T-helper 2 cell treated with Interferon-gamma antibody and Interleukin-4, amounts not matched to agents 5 μg/mL and 100 μg/mL, for 36 hours (primary cell): ENCODE measurements at regions not wholly inside any gene's neighbourhood (a gene's known extent, or its start where the extent isn't known, plus 50 kb on each side); places are given as distances from the start of the nearest gene placed in this dataset.

Experiments
- DNase-seq: peaks from one replicate; pipeline ENCODE4 v3.0.0; 2021; ENCODE audit warnings: low spot score
- H3K27ac Mint-ChIP-seq: one replicate; pipeline ENCODE4 v1.8.0; 2021; ENCODE audit warnings: mild to moderate bottlenecking, mixed read lengths
- H3K27me3 Mint-ChIP-seq: one replicate; pipeline ENCODE4 v1.8.0; 2021; ENCODE audit warnings: low read depth, mixed read lengths
- H3K36me3 Mint-ChIP-seq: one replicate; pipeline ENCODE4 v1.8.0; 2021; ENCODE audit warnings: low read depth, mixed read lengths
- H3K4me1 Mint-ChIP-seq: one replicate; pipeline ENCODE4 v1.8.0; 2021; ENCODE audit warnings: low read depth, mixed read lengths
- H3K4me3 Mint-ChIP-seq: one replicate; pipeline ENCODE4 v1.8.0; 2022; ENCODE audit warnings: mild to moderate bottlenecking, moderate library complexity, mixed read lengths
- H3K9me3 Mint-ChIP-seq: one replicate; pipeline ENCODE4 v1.8.0; 2021; ENCODE audit warnings: mixed read lengths

DNA sequence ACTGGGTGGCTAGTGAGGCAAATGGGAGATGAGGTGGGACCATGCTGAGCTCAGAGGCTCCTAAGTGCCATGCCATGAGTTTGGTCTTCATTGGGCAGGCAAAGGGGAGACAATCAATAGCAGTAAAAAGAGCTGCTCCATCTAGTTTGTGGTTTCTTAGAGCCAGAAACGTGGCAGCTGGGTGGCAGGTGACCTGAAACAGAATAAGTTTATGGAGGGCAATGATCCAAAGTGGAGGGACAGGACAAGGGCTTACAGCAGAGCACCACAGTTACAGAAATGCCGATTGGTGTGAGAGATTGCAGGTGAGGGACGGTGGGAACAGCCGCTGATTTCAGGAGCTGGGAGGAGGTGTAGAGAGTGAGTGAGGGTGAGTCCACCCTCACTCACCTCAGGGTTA is 237.0 kb downstream of the LPIN1 start:
- DNase-seq = no peak
- Mint-ChIP-seq H3K27me3 (no peaks in the 10 kb centered on the region), H3K4me1 (no peaks in the 10 kb centered on the region), H3K36me3 (no peaks in the 10 kb centered on the region), H3K9me3 (peaks cover 5% of the 10 kb centered on the region), H3K4me3 (no peak overlapping the region), H3K27ac (no peak overlapping the region)

DNA sequence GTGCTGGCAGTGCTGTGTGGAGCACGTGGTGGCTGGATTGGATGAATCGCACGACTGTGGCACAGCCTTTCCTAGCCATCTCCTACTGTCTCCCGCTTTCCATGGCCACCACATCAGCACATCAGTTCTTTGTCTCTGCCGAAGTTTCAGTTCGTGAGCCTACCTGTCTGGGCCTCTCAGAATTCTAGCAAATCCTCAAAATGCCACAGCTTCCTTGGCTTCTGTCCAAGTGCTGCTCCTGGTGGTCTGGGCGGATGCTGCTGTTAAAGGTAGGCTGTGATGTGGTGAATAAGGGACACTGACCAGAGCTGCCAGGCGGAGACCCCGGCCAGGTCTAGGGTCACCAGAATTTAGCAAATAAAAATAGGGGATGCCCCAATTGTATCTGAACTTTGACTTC is 237.4 kb downstream of the LPIN1 start:
- DNase-seq = no peak
- Mint-ChIP-seq H3K36me3 (no peaks in the 10 kb centered on the region), H3K9me3 (peaks cover 5% of the 10 kb centered on the region), H3K27ac (no peak overlapping the region), H3K4me3 (no peak overlapping the region), H3K4me1 (no peaks in the 10 kb centered on the region), H3K27me3 (no peaks in the 10 kb centered on the region)

GRCh38 chr2:11984316-11985158 is 238.1 kb downstream of the LPIN1 start:
- Mint-ChIP-seq H3K27ac (no peak overlapping the region), H3K4me1 (no peaks in the 10 kb centered on the region), H3K4me3 (no peak overlapping the region), H3K9me3 (peaks cover 5% of the 10 kb centered on the region), H3K36me3 (no peaks in the 10 kb centered on the region), H3K27me3 (no peaks in the 10 kb centered on the region)
- DNase-seq = no peak

DNA sequence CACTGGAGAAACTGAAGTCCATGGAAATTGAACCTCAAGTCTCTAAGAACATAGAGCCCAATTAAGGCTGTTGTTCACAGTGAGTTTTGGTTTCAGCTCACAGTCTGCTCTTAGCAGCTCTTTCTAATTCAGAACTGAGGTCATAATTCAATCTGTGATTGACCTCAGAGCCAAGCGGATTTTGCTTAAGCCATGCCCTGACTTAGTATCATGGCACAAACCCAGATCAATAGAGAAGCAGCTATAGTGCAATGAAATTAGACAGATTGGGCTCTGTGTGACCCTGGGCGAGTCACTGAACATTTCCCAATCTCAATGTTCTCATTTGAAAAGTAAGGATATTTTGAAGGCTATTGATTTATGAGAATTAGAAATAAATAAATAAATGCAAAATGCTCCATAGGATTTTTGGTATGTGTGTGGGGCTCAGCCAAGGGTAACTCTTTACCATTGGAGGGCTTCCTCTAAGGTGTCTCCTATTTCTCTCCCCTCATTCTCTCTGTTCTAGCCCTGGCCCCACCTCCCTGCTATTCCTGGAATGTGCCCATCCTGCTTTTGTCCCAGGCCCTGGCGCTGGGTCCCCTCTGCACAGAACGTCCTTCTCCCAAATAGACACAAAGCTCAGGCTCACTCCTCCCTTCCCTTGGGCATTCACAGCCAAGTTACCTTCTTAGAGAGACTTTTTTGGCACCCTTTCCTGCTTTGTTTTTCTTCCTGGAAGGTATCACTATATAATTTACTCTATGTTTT is 239.6 kb downstream of the LPIN1 start:
- no peak overlapping the region for H3K4me3 Mint-ChIP-seq
- no peak for DNase-seq
- no peaks in the 10 kb centered on the region for H3K27me3 Mint-ChIP-seq
- H3K27ac Mint-ChIP-seq = no peak overlapping the region
- no peaks in the 10 kb centered on the region for H3K36me3 Mint-ChIP-seq
- H3K4me1 Mint-ChIP-seq = no peaks in the 10 kb centered on the region
- peaks cover 5% of the 10 kb centered on the region for H3K9me3 Mint-ChIP-seq

DNA sequence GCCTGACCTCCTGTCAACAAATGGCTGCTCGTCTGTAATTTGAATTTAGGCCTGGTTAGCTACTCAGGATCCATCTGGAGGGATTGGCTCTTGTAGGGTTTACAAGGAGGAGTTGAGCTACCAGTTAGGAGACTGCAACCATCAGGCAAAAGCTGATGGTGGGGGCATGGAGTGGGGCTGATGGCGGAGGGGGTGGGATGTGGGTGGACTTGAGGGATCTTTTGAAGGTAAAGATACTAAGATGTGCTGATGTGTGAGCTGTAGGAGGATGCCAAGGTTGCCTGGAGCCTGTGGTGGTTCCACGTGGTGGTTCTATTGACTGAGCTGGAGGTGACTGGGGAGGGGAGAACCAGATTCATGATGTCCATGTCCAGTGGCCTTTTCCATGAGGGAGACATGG is 240.7 kb downstream of the LPIN1 start:
- Mint-ChIP-seq H3K27me3 (no peaks in the 10 kb centered on the region), H3K4me3 (no peak overlapping the region), H3K36me3 (no peaks in the 10 kb centered on the region), H3K27ac (no peak overlapping the region), H3K9me3 (no peaks in the 10 kb centered on the region), H3K4me1 (no peaks in the 10 kb centered on the region)
- no peak for DNase-seq

DNA sequence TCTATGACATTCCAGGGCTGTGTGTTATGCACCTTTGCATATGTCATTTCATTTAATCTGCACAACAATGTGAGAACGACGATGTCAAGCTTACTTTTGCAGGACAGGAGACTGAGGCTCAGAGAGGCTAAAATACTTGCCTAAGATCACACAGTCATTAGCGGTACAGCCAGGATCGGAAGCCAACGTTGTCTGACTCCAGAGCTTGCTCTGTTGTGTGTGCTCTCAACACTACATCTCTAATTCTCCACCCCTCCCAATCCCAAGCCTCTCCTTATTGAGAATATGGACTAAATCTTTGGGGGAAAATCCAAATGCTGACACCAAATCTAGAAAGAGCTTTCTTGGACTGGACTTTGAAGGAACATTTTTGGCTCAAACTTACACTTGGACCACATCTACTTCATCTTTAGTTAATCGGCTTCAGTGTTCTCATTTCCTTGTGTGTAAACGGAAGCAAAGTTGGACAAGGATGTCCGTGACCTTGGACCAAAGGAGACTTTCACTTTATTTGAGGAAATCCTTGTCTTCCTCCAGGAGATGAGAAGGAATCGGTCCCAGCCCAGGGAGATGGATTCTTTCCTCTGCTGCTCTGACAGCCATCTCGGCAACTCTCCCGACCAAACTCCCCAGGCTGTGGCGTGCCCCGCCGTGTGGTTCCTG is 242.4 kb downstream of the LPIN1 start:
- Mint-ChIP-seq H3K4me1 (no peaks in the 10 kb centered on the region), H3K27me3 (no peaks in the 10 kb centered on the region), H3K36me3 (no peaks in the 10 kb centered on the region), H3K27ac (no peak overlapping the region), H3K4me3 (no peak overlapping the region), H3K9me3 (no peaks in the 10 kb centered on the region)
- no peak for DNase-seq

GRCh38 chr2:11989354-11989703 is 242.9 kb downstream of the LPIN1 start:
- H3K27ac Mint-ChIP-seq = no peak overlapping the region
- no peak for DNase-seq
- H3K4me3 Mint-ChIP-seq = no peak overlapping the region
- no peaks in the 10 kb centered on the region for H3K27me3 Mint-ChIP-seq
- H3K36me3 Mint-ChIP-seq = no peaks in the 10 kb centered on the region
- H3K9me3 Mint-ChIP-seq = no peaks in the 10 kb centered on the region
- H3K4me1 Mint-ChIP-seq = no peaks in the 10 kb centered on the region

- no peak for DNase-seq
- Mint-ChIP-seq H3K9me3 (no peaks in the 10 kb centered on the region), H3K4me3 (no peak overlapping the region), H3K36me3 (no peaks in the 10 kb centered on the region), H3K4me1 (no peaks in the 10 kb centered on the region), H3K27me3 (no peaks in the 10 kb centered on the region), H3K27ac (no peak overlapping the region)
Measured at GRCh38 chr2:11990576-11990975, 244.1 kb downstream of the LPIN1 start.

DNA sequence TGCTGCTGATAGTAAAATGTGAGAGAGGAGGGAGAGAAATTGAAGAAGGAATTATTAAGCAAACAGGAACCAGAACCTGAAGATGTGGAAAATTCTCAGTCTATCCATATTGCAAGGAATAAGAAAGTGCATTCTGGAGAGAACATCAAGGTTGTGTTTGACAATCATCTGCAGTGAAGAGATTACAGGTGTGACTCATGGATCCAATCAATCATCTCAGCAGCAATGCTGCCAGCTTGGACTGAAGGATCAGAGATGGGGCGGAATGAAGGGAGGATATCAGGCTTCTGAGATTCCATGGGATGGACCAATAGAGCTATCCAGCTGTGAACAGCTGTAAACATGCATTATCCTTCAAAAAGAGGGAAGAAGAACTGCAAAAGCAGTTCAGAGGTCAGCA is 247.3 kb downstream of the LPIN1 start:
- DNase-seq = no peak
- no peak overlapping the region for H3K27ac Mint-ChIP-seq
- no peaks in the 10 kb centered on the region for H3K4me1 Mint-ChIP-seq
- H3K27me3 Mint-ChIP-seq = no peaks in the 10 kb centered on the region
- no peaks in the 10 kb centered on the region for H3K9me3 Mint-ChIP-seq
- H3K4me3 Mint-ChIP-seq = no peak overlapping the region
- H3K36me3 Mint-ChIP-seq = no peaks in the 10 kb centered on the region

DNA sequence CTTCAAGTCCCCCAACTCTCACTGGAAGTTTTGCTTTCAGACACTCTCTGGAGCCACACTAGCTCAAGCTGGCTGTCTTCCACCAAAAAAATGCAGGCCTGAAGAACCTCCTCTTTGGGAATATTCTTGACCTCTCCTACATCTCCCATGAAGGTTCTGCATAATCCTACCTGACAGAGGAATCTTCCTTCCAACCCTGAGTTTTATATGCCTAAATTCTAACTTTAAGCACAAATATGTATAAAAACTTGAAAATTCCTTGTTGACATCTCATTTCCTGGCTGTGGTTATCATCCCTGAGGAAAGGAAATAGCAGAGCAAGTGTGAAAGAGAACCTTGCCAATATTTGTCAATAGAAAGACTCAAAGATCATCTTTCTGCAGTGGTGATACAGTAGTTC is 249.0 kb downstream of the LPIN1 start:
- Mint-ChIP-seq H3K9me3 (no peaks in the 10 kb centered on the region), H3K27ac (no peak overlapping the region), H3K4me1 (no peaks in the 10 kb centered on the region), H3K4me3 (no peak overlapping the region), H3K27me3 (no peaks in the 10 kb centered on the region), H3K36me3 (no peaks in the 10 kb centered on the region)
- DNase-seq = no peak

GRCh38 chr2:11996618-11997017 is 250.2 kb downstream of the LPIN1 start:
- no peak for DNase-seq
- H3K4me1 Mint-ChIP-seq = no peaks in the 10 kb centered on the region
- no peaks in the 10 kb centered on the region for H3K36me3 Mint-ChIP-seq
- H3K27me3 Mint-ChIP-seq = peaks cover 6% of the 10 kb centered on the region
- H3K4me3 Mint-ChIP-seq = no peak overlapping the region
- no peak overlapping the region for H3K27ac Mint-ChIP-seq
- H3K9me3 Mint-ChIP-seq = no peaks in the 10 kb centered on the region

- H3K9me3 Mint-ChIP-seq = no peaks in the 10 kb centered on the region
- H3K27ac Mint-ChIP-seq = no peak overlapping the region
- H3K36me3 Mint-ChIP-seq = no peaks in the 10 kb centered on the region
- H3K27me3 Mint-ChIP-seq = peaks cover 9% of the 10 kb centered on the region
- no peak for DNase-seq
- no peak overlapping the region for H3K4me3 Mint-ChIP-seq
- H3K4me1 Mint-ChIP-seq = no peaks in the 10 kb centered on the region
Measured at GRCh38 chr2:11997142-11997541, 250.7 kb downstream of the LPIN1 start.

- Mint-ChIP-seq H3K4me1 (no peaks in the 10 kb centered on the region), H3K27me3 (peaks cover 14% of the 10 kb centered on the region), H3K27ac (no peak overlapping the region), H3K9me3 (no peaks in the 10 kb centered on the region), H3K4me3 (no peak overlapping the region), H3K36me3 (no peaks in the 10 kb centered on the region)
- no peak for DNase-seq
Measured at GRCh38 chr2:11998218-11998617, 251.8 kb downstream of the LPIN1 start.

- no peak overlapping the region for H3K4me3 Mint-ChIP-seq
- no peaks in the 10 kb centered on the region for H3K9me3 Mint-ChIP-seq
- no peaks in the 10 kb centered on the region for H3K36me3 Mint-ChIP-seq
- H3K27ac Mint-ChIP-seq = no peak overlapping the region
- peaks cover 16% of the 10 kb centered on the region for H3K27me3 Mint-ChIP-seq
- no peaks in the 10 kb centered on the region for H3K4me1 Mint-ChIP-seq
- DNase-seq = no peak
Measured at GRCh38 chr2:11998626-11999378, 252.4 kb downstream of the LPIN1 start.
